Dedifferentiated amniotic fluid mesenchymal stem cell (primary cell): ENCODE measurements at regions not wholly inside any gene's neighbourhood (a gene's known extent, or its start where the extent isn't known, plus 50 kb on each side); places are given as distances from the start of the nearest gene placed in this dataset.
A peak's percentile ranks its signal among the peaks of the same experiment; 100 is the strongest.

ENCODE experiments used
- DNase-seq: peaks from one replicate; pipeline ENCODE4 v3.0.0-alpha.2; 2016; ENCODE audit errors: extremely low spot score

- DNase-seq = no peak
Measured at GRCh38 chr17:69949496-69949895, 125.5 kb upstream of the KCNJ16 start.

GRCh38 chr17:69949973-69950695 lies 124.9 kb upstream of the KCNJ16 start:
- DNase-seq = no peak

- no peak for DNase-seq
Measured at GRCh38 chr17:69950701-69951418, 124.2 kb upstream of the KCNJ16 start.

GRCh38 chr17:69954241-69954925 lies 120.6 kb upstream of the KCNJ16 start:
- no peak for DNase-seq

GRCh38 chr17:69958063-69958462 lies 117.0 kb upstream of the KCNJ16 start:
- DNase-seq = no peak

GRCh38 chr17:69959283-69959682 lies 115.7 kb upstream of the KCNJ16 start:
- no peak for DNase-seq

- DNase-seq = no peak
Measured at GRCh38 chr17:69960755-69961154, 114.3 kb upstream of the KCNJ16 start.

- no peak for DNase-seq
Measured at GRCh38 chr17:69961501-69962145, 113.4 kb upstream of the KCNJ16 start.

GRCh38 chr17:69962436-69962995 lies 112.5 kb upstream of the KCNJ16 start:
- no peak for DNase-seq

- DNase-seq = peak; percentile 81
Measured at GRCh38 chr17:69967910-69968411, 107.1 kb upstream of the KCNJ16 start.

GRCh38 chr17:69969897-69970296 lies 105.1 kb upstream of the KCNJ16 start:
- no peak for DNase-seq

- no peak for DNase-seq
Measured at GRCh38 chr17:69972251-69972650, 102.8 kb upstream of the KCNJ16 start.

- no peak for DNase-seq
Measured at GRCh38 chr17:69975808-69976207, 99.2 kb upstream of the KCNJ16 start.

- no peak for DNase-seq
Measured at GRCh38 chr17:69978056-69978646, 96.9 kb upstream of the KCNJ16 start.

- DNase-seq = no peak
Measured at GRCh38 chr17:69981441-69981840, 93.6 kb upstream of the KCNJ16 start.

- DNase-seq = no peak
Measured at GRCh38 chr17:69995476-69995875, 79.5 kb upstream of the KCNJ16 start.

GRCh38 chr17:69997332-69997731 lies 77.7 kb upstream of the KCNJ16 start:
- DNase-seq = peak; percentile 61

- DNase-seq = no peak
Measured at GRCh38 chr17:69999253-69999652, 75.8 kb upstream of the KCNJ16 start.

- no peak for DNase-seq
Measured at GRCh38 chr17:70006159-70006558, 68.9 kb upstream of the KCNJ16 start.

GRCh38 chr17:70011750-70012149 lies 63.3 kb upstream of the KCNJ16 start:
- no peak for DNase-seq

- no peak for DNase-seq
Measured at GRCh38 chr17:70013911-70014310, 61.1 kb upstream of the KCNJ16 start.
